ENCODE measurements at regions not wholly inside any gene's neighbourhood (a gene's known extent, or its start where the extent isn't known, plus 50 kb on each side); places are given as distances from the start of the nearest gene placed in this dataset.

DNA sequence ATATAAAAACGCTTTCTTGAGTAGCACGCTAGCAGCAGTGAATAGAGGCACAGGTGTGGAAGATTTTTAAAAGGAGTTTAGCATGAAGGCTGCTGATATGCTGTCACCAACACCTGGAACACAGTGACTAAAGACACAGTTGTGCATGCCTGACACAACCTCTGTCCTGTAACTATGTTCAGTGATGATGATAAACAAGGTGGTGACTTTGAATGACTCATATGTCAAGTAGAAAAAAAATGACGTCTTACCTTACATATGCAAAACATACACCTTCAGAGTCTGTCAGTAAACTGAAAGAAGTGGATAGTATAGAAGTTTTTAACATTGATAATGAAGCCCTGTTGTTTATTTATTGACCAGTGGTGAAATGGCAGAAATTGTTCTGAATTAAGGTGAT is 66.2 kb upstream of the ADCY2 start:
- TF ChIP-seq POLR2AphosphoS5 (IDR thresholded peaks at IDR 0.05; ENCODE audit: low read depth) (no peak), GABPA (IDR thresholded peaks at IDR 0.05; ENCODE audit: low read depth) (no peak)
- TF ChIP-seq, protein P1, sequence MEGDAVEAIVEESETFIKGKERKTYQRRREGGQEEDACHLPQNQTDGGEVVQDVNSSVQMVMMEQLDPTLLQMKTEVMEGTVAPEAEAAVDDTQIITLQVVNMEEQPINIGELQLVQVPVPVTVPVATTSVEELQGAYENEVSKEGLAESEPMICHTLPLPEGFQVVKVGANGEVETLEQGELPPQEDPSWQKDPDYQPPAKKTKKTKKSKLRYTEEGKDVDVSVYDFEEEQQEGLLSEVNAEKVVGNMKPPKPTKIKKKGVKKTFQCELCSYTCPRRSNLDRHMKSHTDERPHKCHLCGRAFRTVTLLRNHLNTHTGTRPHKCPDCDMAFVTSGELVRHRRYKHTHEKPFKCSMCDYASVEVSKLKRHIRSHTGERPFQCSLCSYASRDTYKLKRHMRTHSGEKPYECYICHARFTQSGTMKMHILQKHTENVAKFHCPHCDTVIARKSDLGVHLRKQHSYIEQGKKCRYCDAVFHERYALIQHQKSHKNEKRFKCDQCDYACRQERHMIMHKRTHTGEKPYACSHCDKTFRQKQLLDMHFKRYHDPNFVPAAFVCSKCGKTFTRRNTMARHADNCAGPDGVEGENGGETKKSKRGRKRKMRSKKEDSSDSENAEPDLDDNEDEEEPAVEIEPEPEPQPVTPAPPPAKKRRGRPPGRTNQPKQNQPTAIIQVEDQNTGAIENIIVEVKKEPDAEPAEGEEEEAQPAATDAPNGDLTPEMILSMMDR (IDR thresholded peaks at IDR 0.05; ENCODE audit: insufficient read depth, low read length), result no peak
